Muscle of leg (tissue), 3 donors: ENCODE measurements at regions not wholly inside any gene's neighbourhood (a gene's known extent, or its start where the extent isn't known, plus 50 kb on each side); places are given as distances from the start of the nearest gene placed in this dataset.

Experiments used
- DNase-seq: peaks from one replicate; pipeline ENCODE4 v3.0.0; 2013
- H3K27ac ChIP-seq: one replicate; pipeline ENCODE4 v1.5.1; 2013; ENCODE audit warnings: mild to moderate bottlenecking, low read length, control low read depth
- H3K27me3 ChIP-seq: one replicate; pipeline ENCODE4 v1.6.1; 2013; ENCODE audit warnings: low read length; ENCODE audit not compliant: control insufficient read depth, insufficient read depth
- H3K36me3 ChIP-seq: one replicate; pipeline ENCODE4 v1.6.1; 2013; ENCODE audit warnings: low read length; ENCODE audit not compliant: control insufficient read depth, insufficient read depth
- H3K4me1 ChIP-seq: one replicate; pipeline ENCODE4 v1.6.1; 2013; ENCODE audit warnings: low read length; ENCODE audit not compliant: control insufficient read depth, insufficient read depth
- H3K4me3 ChIP-seq: one replicate; pipeline ENCODE4 v1.5.1; 2013; ENCODE audit warnings: low read length, control low read depth
- H3K9me3 ChIP-seq: replicated peaks from 2 replicates; pipeline ENCODE4 v1.6.1; 2013; ENCODE audit warnings: low read depth, low read length; ENCODE audit not compliant: control insufficient read depth
- WGBS: methylation state at CpG from one replicate; pipeline ENCODE4 v1.1.5; 2013; ENCODE audit warnings: missing lambda C conversion rate; ENCODE audit not compliant: insufficient coverage; 5-methylcytosine and 5-hydroxymethylcytosine counted together

DNA sequence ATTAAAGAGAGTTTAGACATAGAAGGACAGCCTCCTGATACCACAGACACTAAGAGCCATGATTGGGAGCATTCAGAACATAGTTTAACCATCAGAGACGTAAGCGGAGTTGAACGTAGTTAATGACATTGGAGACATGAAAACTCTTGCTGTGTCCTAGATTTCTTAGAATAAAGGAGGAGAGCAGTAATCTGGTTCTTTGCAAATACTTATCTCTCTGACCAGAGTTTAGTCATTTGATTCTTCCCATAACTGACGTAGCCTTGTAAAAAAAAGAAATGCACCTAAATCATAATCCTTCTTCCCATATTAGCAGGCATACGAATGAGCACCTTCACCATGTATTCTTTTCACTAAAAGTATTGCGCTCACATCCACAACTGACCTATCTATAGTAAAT, 433.3 kb upstream of the SMC2 start:
- no peak overlapping the region for H3K27ac ChIP-seq
- H3K9me3 ChIP-seq, result no peaks in the 10 kb centered on the region
- no CpG with 5 or more reads among the region's 6 CpGs for WGBS
- no peaks in the 10 kb centered on the region for H3K27me3 ChIP-seq
- H3K36me3 ChIP-seq, result no peaks in the 10 kb centered on the region
- H3K4me3 ChIP-seq, result no peak overlapping the region
- no peak for DNase-seq
- no peaks in the 10 kb centered on the region for H3K4me1 ChIP-seq

DNA sequence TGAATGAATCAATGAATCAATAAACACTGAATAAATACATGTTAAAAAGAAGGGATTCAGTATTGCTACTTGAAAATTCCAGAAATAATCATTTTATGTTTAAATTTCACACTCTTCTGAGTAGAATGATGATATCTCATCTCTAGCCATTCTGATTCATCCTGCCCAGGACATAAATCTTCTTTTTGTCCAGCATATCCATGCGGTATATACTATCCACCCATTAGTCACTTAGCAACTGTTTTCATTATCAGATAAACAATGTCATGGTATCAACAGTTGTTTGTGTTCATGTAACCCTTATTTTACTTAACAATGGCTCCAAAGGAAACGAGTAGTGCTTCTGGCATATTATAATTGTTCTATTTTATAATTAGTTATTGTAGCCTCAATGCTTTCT, 432.4 kb upstream of the SMC2 start:
- WGBS, result no CpG with 5 or more reads among the region's 2 CpGs
- H3K27me3 ChIP-seq, result no peaks in the 10 kb centered on the region
- H3K36me3 ChIP-seq, result no peaks in the 10 kb centered on the region
- no peaks in the 10 kb centered on the region for H3K4me1 ChIP-seq
- H3K4me3 ChIP-seq, result no peak overlapping the region
- no peak overlapping the region for H3K27ac ChIP-seq
- DNase-seq, result no peak
- H3K9me3 ChIP-seq, result no peaks in the 10 kb centered on the region

DNA sequence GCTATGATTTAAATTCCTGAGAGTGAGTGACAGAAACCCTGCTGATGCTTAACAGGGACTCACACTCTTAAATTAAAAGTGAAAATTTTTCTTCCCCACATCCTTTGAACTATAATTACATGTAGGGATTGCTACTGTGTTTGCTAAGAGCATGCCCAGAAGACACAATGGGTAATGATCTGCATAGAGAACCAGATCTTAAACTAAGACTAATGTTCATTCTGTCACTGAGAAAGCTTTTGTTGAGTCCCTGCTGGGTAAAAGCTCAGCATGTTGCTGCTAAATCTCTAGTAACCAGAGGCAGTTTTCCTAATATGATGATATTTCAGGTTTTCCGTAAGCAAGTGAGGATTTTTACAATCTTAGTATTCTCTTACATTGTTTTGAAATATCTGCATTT, 424.8 kb upstream of the SMC2 start:
- H3K27me3 ChIP-seq, result no peaks in the 10 kb centered on the region
- H3K4me3 ChIP-seq, result no peak overlapping the region
- H3K27ac ChIP-seq, result no peak overlapping the region
- no peak for DNase-seq
- H3K36me3 ChIP-seq, result no peaks in the 10 kb centered on the region
- no peaks in the 10 kb centered on the region for H3K9me3 ChIP-seq
- H3K4me1 ChIP-seq, result no peaks in the 10 kb centered on the region
- no CpG with 5 or more reads among the region's 1 CpG for WGBS

DNA sequence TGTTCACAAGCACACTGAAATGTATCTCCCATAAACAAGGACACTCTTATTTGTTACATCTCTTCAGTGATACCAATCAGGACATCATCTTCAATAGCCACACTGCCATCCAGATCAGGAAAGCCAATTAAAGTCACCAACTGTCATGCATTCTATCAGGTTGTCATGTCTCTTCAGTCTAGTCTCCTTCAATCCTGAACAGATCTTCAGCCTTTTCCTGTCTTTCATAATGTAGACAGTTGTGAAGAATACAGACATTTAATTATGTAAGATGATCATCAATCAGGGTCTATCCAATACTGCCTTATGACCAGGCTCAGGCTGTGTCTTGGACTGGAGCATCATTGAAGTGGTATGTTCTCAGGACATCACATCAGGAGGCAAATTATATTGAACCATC, 419.8 kb upstream of the SMC2 start:
- Histone ChIP-seq H3K36me3 (no peaks in the 10 kb centered on the region), H3K27me3 (no peaks in the 10 kb centered on the region), H3K27ac (no peak overlapping the region), H3K4me1 (no peaks in the 10 kb centered on the region), H3K9me3 (no peaks in the 10 kb centered on the region), H3K4me3 (no peak overlapping the region)
- no peak for DNase-seq

DNA sequence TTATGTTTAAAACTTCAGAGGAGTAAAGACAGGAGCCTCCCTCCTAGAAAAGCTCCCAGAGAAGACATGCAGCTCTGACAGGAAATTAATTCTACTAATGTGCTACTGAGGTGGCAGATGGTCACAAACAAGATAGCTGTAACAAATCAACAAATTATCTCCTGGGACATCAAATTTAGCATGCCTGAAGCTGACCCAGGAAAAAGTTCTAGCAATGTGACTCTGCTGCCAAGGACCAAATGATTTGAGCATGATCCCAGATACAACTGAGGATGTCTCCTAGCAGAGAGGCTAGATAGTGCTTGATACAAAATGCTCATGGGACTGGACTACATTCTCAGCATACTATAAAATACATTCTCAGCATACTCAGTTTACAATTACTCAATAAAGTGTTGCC, 413.5 kb upstream of the SMC2 start:
- Histone ChIP-seq H3K4me1 (peaks cover 9% of the 10 kb centered on the region), H3K27ac (no peak overlapping the region), H3K27me3 (no peaks in the 10 kb centered on the region), H3K4me3 (no peak overlapping the region), H3K9me3 (no peaks in the 10 kb centered on the region), H3K36me3 (no peaks in the 10 kb centered on the region)
- DNase-seq, result peak; percentile 67

DNA sequence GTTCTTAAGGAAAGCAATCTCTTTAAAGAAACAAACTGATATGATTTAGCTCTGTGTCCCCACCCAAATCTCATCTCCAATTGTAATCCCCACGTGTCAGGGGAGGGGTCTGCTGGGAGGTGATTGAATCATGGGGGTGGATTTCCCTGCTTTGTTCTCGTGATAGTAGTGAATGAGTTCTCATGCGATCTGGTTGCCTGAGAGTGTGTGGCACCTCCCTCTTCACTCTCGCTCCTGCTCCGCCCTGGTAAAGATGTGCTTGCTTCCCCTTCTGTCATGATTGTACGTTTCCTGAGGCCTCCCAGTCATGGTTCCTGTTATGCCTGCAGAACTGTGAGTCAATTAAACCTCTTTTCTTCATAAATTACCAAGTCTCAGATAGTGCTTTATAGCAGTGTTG, 412.7 kb upstream of the SMC2 start:
- DNase-seq, result no peak
- Histone ChIP-seq H3K9me3 (no peaks in the 10 kb centered on the region), H3K27ac (no peak overlapping the region), H3K36me3 (no peaks in the 10 kb centered on the region), H3K4me1 (peaks cover 9% of the 10 kb centered on the region), H3K4me3 (no peak overlapping the region), H3K27me3 (no peaks in the 10 kb centered on the region)
- 88% methylated on average over 2 of the region's 6 CpGs for WGBS

DNA sequence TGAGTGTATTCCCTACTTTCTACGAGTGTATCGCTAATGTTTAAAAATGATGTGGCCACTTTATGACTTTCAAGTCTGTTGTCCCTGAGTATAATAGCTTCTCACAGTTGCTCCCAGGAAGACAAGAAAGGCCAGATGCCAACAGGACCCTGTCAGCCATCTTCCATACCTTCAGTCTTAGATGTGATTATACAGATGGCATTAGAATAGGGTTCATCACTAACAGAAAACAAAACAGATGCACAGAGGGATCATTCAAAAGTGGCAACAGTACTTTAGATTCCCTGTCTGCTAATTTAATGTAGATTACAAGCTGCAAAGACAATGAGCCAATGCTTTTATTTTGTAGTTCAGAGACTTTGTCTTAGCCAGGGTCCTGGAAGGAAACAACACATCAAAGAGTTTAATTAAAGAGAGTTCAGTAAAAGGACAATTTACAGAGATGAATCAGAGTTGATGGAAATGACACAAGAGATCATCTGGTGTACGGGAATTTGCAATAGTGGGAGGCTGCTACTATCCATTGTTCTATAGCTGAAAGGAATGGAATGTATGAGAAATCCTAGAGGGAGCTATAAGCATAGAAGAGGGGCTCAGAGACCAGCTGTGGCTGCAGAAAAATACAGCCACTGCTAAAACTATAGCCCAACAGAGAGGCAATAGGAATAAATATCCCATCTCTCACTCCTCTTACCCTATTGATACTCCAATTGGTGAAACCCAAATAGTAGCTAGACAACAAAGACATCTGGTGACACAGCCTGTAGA, 393.7 kb upstream of the SMC2 start:
- Histone ChIP-seq H3K36me3 (no peaks in the 10 kb centered on the region), H3K27me3 (no peaks in the 10 kb centered on the region), H3K4me1 (no peaks in the 10 kb centered on the region), H3K4me3 (no peak overlapping the region), H3K9me3 (no peaks in the 10 kb centered on the region), H3K27ac (no peak overlapping the region)
- 60% methylated on average over 1 of the region's 3 CpGs for WGBS
- DNase-seq, result no peak

DNA sequence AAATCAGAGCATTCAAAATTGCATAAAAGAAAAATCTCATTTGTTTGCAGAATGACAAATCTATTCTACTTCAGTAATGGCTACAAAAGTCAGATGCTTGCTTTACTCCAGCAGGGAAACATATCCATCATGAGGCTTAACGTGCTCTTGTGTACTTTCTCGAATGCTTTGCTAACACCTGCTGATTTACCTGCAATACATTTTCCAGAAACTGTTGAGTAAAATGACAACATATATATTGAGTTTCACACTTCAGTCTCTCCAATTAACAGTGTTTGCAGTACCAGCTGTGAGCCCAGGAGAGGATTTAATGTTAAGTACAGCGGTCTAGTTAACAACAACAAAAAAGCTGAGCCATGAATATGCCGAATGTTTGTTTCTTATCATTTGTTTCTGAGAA, 391.5 kb upstream of the SMC2 start:
- Histone ChIP-seq H3K27ac (no peak overlapping the region), H3K4me1 (no peaks in the 10 kb centered on the region), H3K4me3 (no peak overlapping the region), H3K27me3 (no peaks in the 10 kb centered on the region), H3K9me3 (no peaks in the 10 kb centered on the region), H3K36me3 (no peaks in the 10 kb centered on the region)
- no CpG with 5 or more reads among the region's 4 CpGs for WGBS
- DNase-seq, result no peak

DNA sequence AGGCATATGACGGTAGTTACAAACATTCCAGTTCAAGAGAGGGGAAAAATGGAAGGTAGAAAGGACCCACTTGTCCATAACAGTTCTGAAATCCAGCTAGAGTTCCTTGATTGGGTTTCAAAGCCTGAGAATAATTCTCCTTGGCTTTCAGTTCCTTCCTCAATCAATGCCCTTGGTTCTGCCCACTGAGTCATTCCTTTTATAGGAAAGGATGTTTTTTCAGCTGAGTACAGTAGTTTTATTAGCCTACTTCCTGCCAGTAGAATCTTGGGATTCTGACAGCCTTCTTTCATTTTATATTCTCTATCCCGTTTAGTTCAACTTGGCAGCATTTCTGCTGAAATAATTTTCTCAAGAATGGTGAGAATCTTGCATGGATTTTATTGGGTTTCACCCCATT, 386.9 kb upstream of the SMC2 start:
- Histone ChIP-seq H3K27me3 (no peaks in the 10 kb centered on the region), H3K27ac (no peak overlapping the region), H3K4me3 (no peak overlapping the region), H3K36me3 (no peaks in the 10 kb centered on the region), H3K4me1 (no peaks in the 10 kb centered on the region), H3K9me3 (no peaks in the 10 kb centered on the region)
- no CpG with 5 or more reads among the region's 2 CpGs for WGBS
- no peak for DNase-seq

DNA sequence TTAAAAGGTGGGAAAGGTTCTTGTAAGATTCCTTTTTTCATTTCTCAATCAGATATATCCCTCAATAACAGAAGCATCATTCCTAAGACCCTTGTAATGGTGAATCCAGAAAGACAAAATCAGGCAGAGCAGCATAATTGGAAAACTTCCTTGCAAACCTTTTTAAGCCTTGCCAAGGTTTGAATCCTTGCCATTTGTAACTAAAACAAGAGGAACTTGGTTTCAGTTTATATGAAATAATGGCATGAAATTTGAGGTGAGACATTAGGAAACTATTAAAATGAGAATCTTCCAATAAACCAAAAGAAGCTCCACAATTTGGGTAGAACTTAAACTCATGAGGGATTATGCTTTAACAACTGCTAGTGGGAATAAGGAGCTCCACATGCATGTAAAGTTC, 384.7 kb upstream of the SMC2 start:
- Histone ChIP-seq H3K27me3 (no peaks in the 10 kb centered on the region), H3K9me3 (no peaks in the 10 kb centered on the region), H3K4me1 (no peaks in the 10 kb centered on the region), H3K36me3 (no peaks in the 10 kb centered on the region), H3K27ac (peak overlapping the region; percentile 15), H3K4me3 (no peak overlapping the region)
- peak; percentile 89 for DNase-seq

DNA sequence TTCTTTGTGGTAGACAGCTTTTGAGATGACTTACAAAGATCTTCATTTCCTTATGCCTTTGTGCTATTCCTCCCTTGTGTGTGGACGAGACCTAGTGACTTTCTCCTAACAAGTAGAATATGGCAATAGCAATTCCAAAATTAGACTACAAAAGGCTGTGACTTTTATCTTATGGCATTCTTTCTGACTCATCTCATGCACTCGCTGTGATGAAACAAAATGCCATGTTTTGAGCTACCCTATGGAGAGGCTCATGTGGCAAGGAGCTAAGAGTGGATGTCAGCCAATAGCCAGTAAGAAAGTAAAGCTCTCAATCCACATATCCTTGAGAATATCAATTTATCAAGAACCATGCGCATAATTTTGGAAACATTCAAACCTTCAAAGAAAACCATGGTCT, 380.5 kb upstream of the SMC2 start:
- H3K4me3 ChIP-seq, result no peak overlapping the region
- H3K27ac ChIP-seq, result no peak overlapping the region
- H3K27me3 ChIP-seq, result no peaks in the 10 kb centered on the region
- H3K4me1 ChIP-seq, result no peaks in the 10 kb centered on the region
- WGBS, result 100% methylated on average over 1 of the region's 3 CpGs
- H3K9me3 ChIP-seq, result no peaks in the 10 kb centered on the region
- H3K36me3 ChIP-seq, result no peaks in the 10 kb centered on the region
- no peak for DNase-seq
